Keratinocyte (primary cell): ENCODE measurements at regions not wholly inside any gene's neighbourhood (a gene's known extent, or its start where the extent isn't known, plus 50 kb on each side); places are given as distances from the start of the nearest gene placed in this dataset.

Source experiments
- EZH2 ChIP-seq: IDR thresholded peaks from one replicate; pipeline ENCODE4 v1.6.1; 2012; ENCODE audit warnings: inconsistent platforms, mild to moderate bottlenecking, low read length, moderate library complexity
- TF ChIP-seq, protein P1 (sequence below), 3 experiments: IDR thresholded peaks in 1 of 3; conservative IDR thresholded peaks in 1 of 3; optimal IDR thresholded peaks in 1 of 3; 2 replicates in 2 of 3; 3 replicates in 1 of 3; pipeline versions ENCODE3 to v1.5.1; 2011; ENCODE audit warnings: low read length in 3 of 3, mild to moderate bottlenecking in 3 of 3, moderate library complexity in 2 of 3, control low read depth in 1 of 3, inconsistent platforms in 1 of 3; ENCODE audit not compliant: insufficient read depth in 2 of 3; ENCODE audit errors: extremely low read depth in 1 of 3

- TF ChIP-seq, protein P1, sequence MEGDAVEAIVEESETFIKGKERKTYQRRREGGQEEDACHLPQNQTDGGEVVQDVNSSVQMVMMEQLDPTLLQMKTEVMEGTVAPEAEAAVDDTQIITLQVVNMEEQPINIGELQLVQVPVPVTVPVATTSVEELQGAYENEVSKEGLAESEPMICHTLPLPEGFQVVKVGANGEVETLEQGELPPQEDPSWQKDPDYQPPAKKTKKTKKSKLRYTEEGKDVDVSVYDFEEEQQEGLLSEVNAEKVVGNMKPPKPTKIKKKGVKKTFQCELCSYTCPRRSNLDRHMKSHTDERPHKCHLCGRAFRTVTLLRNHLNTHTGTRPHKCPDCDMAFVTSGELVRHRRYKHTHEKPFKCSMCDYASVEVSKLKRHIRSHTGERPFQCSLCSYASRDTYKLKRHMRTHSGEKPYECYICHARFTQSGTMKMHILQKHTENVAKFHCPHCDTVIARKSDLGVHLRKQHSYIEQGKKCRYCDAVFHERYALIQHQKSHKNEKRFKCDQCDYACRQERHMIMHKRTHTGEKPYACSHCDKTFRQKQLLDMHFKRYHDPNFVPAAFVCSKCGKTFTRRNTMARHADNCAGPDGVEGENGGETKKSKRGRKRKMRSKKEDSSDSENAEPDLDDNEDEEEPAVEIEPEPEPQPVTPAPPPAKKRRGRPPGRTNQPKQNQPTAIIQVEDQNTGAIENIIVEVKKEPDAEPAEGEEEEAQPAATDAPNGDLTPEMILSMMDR (optimal IDR thresholded peaks at IDR 0.05 in 1 of 3, IDR thresholded peaks at IDR 0.05 in 1 of 3, conservative IDR thresholded peaks at IDR 0.05 in 1 of 3; ENCODE audit: extremely low read depth in 1 of 3, insufficient read depth in 2 of 3, low read length in 3 of 3), result no peak
- no peak for TF ChIP-seq EZH2
These were observed 462.9 kb upstream of the ASIC2 start for GRCh38 chr17:33756021-33756420.
